SK-N-SH (cell line): ENCODE measurements at regions not wholly inside any gene's neighbourhood (a gene's known extent, or its start where the extent isn't known, plus 50 kb on each side); places are given as distances from the start of the nearest gene placed in this dataset.

Experiments
- CTCF ChIA-PET: fragments of 300-600, 350-600 bp; formaldehyde crosslinking; extraction: SDS; loops from one replicate; lab custom pipeline; 2021; lab: Yijun Ruan, JAX
- POLR2A ChIA-PET: fragments of 350-600 bp; sonication (Branson Sonifier 250); formaldehyde crosslinking; extraction: SDS; loops from one replicate; lab custom pipeline; 2020; ENCODE audit warnings: antibody characterized with exemption, inconsistent platforms; lab: Yijun Ruan, JAX
- DNase-seq: peaks from one replicate; pipeline ENCODE4 v3.0.0; 2012
- H2AFZ ChIP-seq: fragments of 200-600 bp; sonication (generic); 2 replicates; pipeline ENCODE4 v1.8.1; 2016; ENCODE audit warnings: antibody characterized with exemption, mild to moderate bottlenecking, low read depth
- H3F3A ChIP-seq: fragments of 200-600 bp; sonication (generic); replicated peaks from 2 replicates; pipeline ENCODE3; 2016; ENCODE audit warnings: antibody characterized with exemption, mild to moderate bottlenecking; ENCODE audit not compliant: insufficient read depth
- H3K27ac ChIP-seq, 2 experiments: fragments of 200-500 bp in 1 of 2; fragments of 200-600 bp in 1 of 2; sonication (Bioruptor generic) in 1 of 2; sonication (generic), shearing (Covaris generic) in 1 of 2; 2 replicates each; pipeline versions ENCODE4 v1.5.1 to v1.6.1; 2014 to 2016; ENCODE audit warnings: low read depth in 2 of 2, inconsistent platforms in 1 of 2, low read length in 1 of 2, mild to moderate bottlenecking in 1 of 2, mixed read lengths in 1 of 2
- H3K27me3 ChIP-seq: fragments of 200-600 bp; sonication (generic), shearing (Covaris generic); 2 replicates; pipeline ENCODE4 v1.6.1; 2016; ENCODE audit warnings: mixed run types; ENCODE audit not compliant: insufficient read depth
- H3K36me3 ChIP-seq, 2 experiments: fragments of 200-500 bp in 1 of 2; fragments of 200-600 bp in 1 of 2; sonication (Bioruptor generic) in 1 of 2; sonication (generic) in 1 of 2; replicated peaks in 1 of 2; 2 replicates each; pipeline versions ENCODE3 to v1.5.1; 2014 to 2016; ENCODE audit warnings: low read length in 1 of 2, mild to moderate bottlenecking in 1 of 2; ENCODE audit not compliant: insufficient read depth in 2 of 2, control insufficient read depth in 1 of 2
- H3K4me1 ChIP-seq, 2 experiments: fragments of 200-500 bp in 1 of 2; fragments of 200-600 bp in 1 of 2; sonication (Bioruptor generic) in 1 of 2; sonication (generic), shearing (Covaris generic) in 1 of 2; 2 replicates each; pipeline versions ENCODE4 v1.5.1 to v1.6.1; 2014 to 2016; ENCODE audit warnings: low read depth in 1 of 2, low read length in 1 of 2, mixed run types in 1 of 2; ENCODE audit not compliant: insufficient read depth in 2 of 2, control insufficient read depth in 1 of 2
- H3K4me2 ChIP-seq: fragments of 200-600 bp; sonication (generic), shearing (Covaris generic); 2 replicates; pipeline ENCODE4 v1.6.1; 2017; ENCODE audit warnings: mixed run types
- H3K4me3 ChIP-seq, 2 experiments: fragments of 200-500 bp in 1 of 2; fragments of 200-600 bp in 1 of 2; sonication (Bioruptor generic) in 1 of 2; sonication (generic), shearing (Covaris generic) in 1 of 2; 2 replicates each; pipeline versions ENCODE4 v1.5.1 to v1.8.1; 2014 to 2016; ENCODE audit warnings: low read depth in 2 of 2, inconsistent platforms in 1 of 2, low read length in 1 of 2, mild to moderate bottlenecking in 1 of 2, mixed read lengths in 1 of 2, moderate library complexity in 1 of 2
- H3K79me2 ChIP-seq: fragments of 200-600 bp; sonication (generic); 2 replicates; pipeline ENCODE4 v1.8.1; 2017; ENCODE audit warnings: mild to moderate bottlenecking; ENCODE audit not compliant: insufficient read depth
- H3K9ac ChIP-seq: fragments of 200-600 bp; sonication (generic); 2 replicates; pipeline ENCODE4 v1.6.1; 2017; ENCODE audit warnings: mixed run types
- H3K9me2 ChIP-seq: fragments of 200-600 bp; sonication (generic); 2 replicates; pipeline ENCODE4 v1.6.1; 2017; ENCODE audit warnings: mixed run types
- H3K9me3 ChIP-seq: fragments of 200-600 bp; sonication (generic); 2 replicates; pipeline ENCODE4 v1.6.1; 2017; ENCODE audit warnings: mixed run types, mild to moderate bottlenecking, moderate library complexity
- H4K20me1 ChIP-seq: fragments of 200-600 bp; sonication (generic); 2 replicates; pipeline ENCODE4 v1.6.1; 2017; ENCODE audit warnings: mild to moderate bottlenecking, mixed run types; ENCODE audit not compliant: insufficient read depth
- FOXJ3 ChIP-seq: sonication (generic); formaldehyde crosslinking; IDR thresholded peaks from 2 replicates; pipeline ENCODE4 v1.5.1; 2020; ENCODE audit warnings: mild to moderate bottlenecking, missing genetic modification reagents
- GATA2 ChIP-seq: sonication (generic); formaldehyde crosslinking; IDR thresholded peaks from 2 replicates; pipeline ENCODE4 v1.5.0; 2020; ENCODE audit warnings: mild to moderate bottlenecking, missing genetic modification reagents
- IRF3 ChIP-seq: fragments of 150-350 bp; IDR thresholded peaks from 2 replicates; pipeline ENCODE4 v1.6.1; 2016; ENCODE audit warnings: mild to moderate bottlenecking, low read depth, low read length
- JUND ChIP-seq: IDR thresholded peaks from 2 replicates; pipeline ENCODE4 v1.4.0; 2012
- MEF2A ChIP-seq: IDR thresholded peaks from 2 replicates; pipeline ENCODE4 v1.4.0; 2012; ENCODE audit warnings: low read depth, borderline replicate concordance
- REST ChIP-seq: IDR thresholded peaks from 2 replicates; pipeline ENCODE4 v1.6.1; 2012; ENCODE audit warnings: mild to moderate bottlenecking, low read depth, low read length, moderate library complexity
- RFX5 ChIP-seq: IDR thresholded peaks from 2 replicates; pipeline ENCODE4 v1.6.1; 2012; ENCODE audit warnings: mild to moderate bottlenecking, improper control_type of control experiment, low read length
- TCF12 ChIP-seq: IDR thresholded peaks from 2 replicates; pipeline ENCODE4 v1.4.0; 2012
- USF2 ChIP-seq: fragments of 150-350 bp; IDR thresholded peaks from 2 replicates; pipeline ENCODE4 v1.6.1; 2017; ENCODE audit warnings: antibody characterized with exemption, low read length, low read depth, borderline replicate concordance
- WGBS: methylation state at CpG from one replicate; pipeline ENCODE4 v1.1.6; 2017; ENCODE audit warnings: low lambda C conversion rate; 5-methylcytosine and 5-hydroxymethylcytosine counted together
- TF ChIP-seq, protein P1 (sequence below): IDR thresholded peaks from 2 replicates; pipeline ENCODE4 v1.4.0; 2012; ENCODE audit warnings: low read depth, borderline replicate concordance

DNA sequence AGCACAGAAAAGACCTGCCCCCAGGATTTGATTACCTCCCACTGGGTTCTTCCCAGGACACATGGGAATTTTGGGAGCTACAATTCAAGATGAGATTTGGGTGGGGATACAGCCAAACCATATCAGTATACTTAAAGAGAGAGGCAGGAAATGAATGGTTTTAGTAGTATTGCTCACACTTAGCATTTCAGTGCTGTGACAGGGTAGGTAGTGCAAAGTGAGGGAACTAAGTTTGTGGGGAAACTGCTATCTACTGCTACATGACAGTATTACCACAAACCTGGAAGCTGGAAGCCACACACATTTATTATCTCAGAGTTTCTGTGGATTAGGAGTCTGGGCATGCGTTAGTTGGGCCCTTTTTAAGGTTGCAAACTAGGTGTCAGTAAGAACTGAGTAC, 450.7 kb downstream of the LPIN1 start:
- peaks cover 0 to 10% of the 10 kb centered on the region in 2 experiments; a peak in 1 of 4 replicates for H3K4me1 ChIP-seq
- no peaks in the 10 kb centered on the region for H3F3A ChIP-seq
- H3K9me2 ChIP-seq: no peaks in the 10 kb centered on the region
- no peak overlapping the region for H3K9ac ChIP-seq
- no peaks in the 10 kb centered on the region for H3K36me3 ChIP-seq
- H3K79me2 ChIP-seq: no peaks in the 10 kb centered on the region
- no peak overlapping the region for H3K27ac ChIP-seq
- whole genome bisulfite sequencing: 78% methylated on average over 1 of the region's 1 CpG
- CTCF ChIA-PET: interaction anchor here (1.3 to 2.0 kb wide), 2 partner anchors 12 to 17 kb away, joined by 3 to 5 read pairs; no protein-coding TSS in a partner anchor
- no peaks in the 10 kb centered on the region for H3K27me3 ChIP-seq
- no peak overlapping the region for H3K4me2 ChIP-seq
- no peak for TF ChIP-seq MEF2A
- no peak for TF ChIP-seq GATA2 (CRISPR knock-in tag)
- TF ChIP-seq, protein P1, sequence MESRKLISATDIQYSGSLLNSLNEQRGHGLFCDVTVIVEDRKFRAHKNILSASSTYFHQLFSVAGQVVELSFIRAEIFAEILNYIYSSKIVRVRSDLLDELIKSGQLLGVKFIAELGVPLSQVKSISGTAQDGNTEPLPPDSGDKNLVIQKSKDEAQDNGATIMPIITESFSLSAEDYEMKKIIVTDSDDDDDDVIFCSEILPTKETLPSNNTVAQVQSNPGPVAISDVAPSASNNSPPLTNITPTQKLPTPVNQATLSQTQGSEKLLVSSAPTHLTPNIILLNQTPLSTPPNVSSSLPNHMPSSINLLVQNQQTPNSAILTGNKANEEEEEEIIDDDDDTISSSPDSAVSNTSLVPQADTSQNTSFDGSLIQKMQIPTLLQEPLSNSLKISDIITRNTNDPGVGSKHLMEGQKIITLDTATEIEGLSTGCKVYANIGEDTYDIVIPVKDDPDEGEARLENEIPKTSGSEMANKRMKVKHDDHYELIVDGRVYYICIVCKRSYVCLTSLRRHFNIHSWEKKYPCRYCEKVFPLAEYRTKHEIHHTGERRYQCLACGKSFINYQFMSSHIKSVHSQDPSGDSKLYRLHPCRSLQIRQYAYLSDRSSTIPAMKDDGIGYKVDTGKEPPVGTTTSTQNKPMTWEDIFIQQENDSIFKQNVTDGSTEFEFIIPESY: no peak
- no peak for TF ChIP-seq JUND
- TF ChIP-seq TCF12: no peak
- TF ChIP-seq RFX5: no peak
- no peak for TF ChIP-seq USF2
- TF ChIP-seq REST: no peak
- no peak for TF ChIP-seq IRF3
- no peak for TF ChIP-seq FOXJ3 (CRISPR knock-in tag)
- DNase-seq: no peak
- no peak overlapping the region for H2AFZ ChIP-seq
- POLR2A ChIA-PET: no interaction called here
- H3K4me3 ChIP-seq: no peak overlapping the region
- no peaks in the 10 kb centered on the region for H4K20me1 ChIP-seq
- no peaks in the 10 kb centered on the region for H3K9me3 ChIP-seq
